ENCODE measurements at regions not wholly inside any gene's neighbourhood (a gene's known extent, or its start where the extent isn't known, plus 50 kb on each side); places are given as distances from the start of the nearest gene placed in this dataset.

DNA sequence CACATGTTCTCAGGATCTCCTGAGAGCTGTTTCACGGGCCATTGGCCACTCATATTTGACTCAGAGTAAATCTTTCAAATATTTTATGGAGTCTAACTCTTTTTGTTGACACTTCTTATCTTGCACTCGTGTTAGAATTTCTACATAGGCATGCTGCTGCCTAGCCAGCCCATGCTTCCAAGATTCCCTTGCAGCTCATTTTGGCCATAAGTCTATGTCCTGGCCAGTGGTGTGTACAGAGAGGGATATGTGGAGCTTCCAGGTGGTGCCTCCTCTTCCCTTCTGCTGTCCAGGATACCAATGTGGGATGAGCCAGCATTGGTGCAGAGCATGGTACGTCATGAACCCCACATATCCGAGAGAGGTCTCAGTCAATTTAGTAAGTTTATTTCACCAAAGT, 522.6 kb downstream of the QKI start:
- FAIRE-seq: no peak

DNA sequence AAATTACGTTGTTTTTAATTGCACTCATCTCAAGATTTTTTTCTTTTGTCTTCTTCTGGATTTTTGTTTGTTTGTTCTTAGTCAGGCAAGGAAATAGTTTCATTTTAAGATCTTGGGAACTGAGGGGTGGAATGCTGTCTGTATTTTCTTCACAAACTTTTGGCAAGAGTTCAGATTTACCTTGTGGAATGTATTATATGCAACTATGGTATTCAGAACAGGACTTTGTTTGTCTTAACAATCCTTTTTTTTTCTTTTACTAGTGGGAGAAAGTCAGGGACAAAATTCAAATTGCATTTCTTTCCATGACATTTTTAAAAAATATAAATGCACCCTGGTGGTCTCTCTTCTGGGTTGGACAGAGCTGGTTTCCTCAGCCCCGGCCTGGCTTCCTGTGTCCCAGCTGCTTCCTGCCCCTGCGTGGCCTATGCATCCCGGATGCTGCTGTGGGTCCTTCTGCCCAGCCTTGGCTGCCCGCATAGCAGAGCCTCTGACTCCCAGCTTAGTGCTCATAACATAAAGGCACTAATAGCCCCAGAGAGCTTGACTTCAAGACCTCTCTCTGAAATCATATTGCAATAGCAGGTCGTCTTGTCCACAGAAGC, 520.7 kb downstream of the QKI start:
- no peak for FAIRE-seq

DNA sequence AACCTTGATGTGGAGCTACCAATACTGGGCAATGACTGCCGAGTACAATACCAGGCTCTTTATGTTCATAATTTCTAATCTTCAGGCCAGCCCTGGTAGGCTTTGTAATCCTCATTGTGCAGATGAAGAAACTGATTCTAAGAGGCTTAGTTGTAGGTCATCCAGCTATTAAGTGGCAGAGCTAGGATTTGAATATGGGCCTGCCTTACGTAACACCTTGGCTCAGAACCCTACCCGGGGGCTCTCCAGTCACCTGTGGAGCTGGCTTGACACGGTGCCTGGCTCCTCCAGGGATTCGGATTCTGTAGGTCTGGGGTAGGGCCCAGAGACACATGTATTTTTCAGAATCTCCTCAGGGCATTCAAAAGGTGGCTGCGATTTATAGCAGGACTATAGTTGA, 515.5 kb downstream of the QKI start:
- FAIRE-seq: no peak

DNA sequence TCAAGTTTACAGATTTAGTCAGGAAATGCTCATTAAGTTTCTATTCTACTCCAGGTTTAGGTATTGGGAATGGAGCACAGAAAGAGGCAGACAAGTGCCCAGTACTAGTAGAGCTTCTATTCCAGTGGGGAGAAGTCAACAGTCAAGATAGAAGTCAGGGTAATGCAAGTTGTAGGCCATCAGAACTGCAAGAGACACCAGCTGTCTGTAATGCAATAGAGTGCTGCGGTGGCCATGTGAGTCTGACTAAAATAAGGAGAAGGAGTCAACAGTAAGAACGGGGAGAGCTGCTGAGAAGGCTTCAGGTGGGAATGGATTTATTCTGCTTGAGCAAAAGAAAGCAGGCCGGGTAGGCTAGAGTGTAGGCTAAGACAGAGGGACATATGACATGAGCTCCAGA, 515.0 kb downstream of the QKI start:
- FAIRE-seq: no peak

DNA sequence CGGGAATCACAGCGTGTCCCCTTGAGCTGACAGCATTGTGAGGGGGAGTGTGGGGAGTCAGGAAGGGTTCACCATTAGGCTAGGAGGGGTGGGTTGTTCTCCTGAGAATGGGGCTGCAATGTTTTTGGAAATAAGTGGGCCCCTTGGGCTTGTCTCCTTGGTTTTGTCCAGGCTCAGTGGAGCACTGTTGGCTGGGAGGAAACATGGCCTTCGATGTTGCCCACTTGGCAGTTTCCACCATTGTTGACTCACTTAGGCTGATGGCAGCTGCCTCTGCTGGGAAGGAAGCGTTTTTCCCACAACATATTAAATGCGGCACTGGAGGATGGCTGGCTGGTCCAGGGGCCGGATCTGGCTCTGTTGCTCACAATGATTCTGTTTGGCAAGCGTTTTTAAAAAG, 512.1 kb downstream of the QKI start:
- FAIRE-seq: no peak

DNA sequence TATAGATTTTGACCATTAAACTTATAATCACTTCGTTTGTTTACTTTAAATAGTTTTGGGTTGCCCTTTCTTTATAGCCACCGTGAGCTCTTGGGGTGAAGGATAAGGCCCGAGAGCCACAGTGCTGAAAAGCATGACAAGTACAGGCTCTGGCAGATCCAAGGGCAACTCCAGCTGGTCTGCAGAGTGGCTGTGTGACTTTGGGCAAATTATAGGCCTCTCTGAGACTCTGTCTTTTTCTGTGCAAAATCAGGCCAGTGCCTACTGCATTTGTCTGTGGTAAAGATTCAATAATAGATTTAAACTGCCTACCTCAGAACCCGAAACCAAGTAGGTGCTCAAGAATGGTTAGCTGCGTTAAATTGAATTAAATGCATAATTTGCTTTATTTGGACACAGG, 511.3 kb downstream of the QKI start:
- no peak for FAIRE-seq

DNA sequence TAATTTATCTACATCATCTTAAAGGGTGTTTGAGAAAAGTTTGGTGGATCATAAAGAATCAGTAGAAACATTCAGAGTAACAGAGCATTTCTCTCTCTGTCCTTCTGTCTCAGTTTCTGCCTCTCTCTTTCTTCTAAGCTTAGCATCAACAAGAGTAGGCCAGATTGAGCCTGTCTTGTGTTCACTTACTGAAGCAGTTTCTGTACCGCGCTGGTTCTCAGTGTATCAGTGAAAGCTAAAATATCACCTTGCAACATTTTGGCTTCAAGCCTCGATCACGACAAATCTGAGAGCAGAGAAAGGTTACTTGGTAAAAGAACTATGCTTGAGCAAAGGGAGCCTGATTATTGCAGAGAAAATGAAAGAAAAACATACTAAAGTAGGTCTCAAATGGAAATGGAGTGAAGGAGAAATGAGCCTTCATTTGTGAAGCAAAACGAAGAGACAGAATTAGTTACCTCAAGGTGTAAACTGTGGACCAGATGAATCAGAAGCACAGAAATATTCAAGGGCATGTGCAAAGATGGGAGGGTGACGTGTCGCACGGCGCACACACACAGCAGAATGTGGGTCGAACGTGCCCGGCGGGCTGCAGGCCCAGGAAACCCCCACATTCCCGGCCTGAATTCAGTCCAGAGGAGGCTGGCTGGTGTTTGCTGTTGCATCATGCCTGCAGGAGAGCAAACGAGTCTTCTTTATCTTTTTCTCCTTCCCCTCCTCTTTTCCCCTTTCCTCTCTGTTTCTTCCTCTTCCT, 509.3 kb downstream of the QKI start:
- no peak for FAIRE-seq

DNA sequence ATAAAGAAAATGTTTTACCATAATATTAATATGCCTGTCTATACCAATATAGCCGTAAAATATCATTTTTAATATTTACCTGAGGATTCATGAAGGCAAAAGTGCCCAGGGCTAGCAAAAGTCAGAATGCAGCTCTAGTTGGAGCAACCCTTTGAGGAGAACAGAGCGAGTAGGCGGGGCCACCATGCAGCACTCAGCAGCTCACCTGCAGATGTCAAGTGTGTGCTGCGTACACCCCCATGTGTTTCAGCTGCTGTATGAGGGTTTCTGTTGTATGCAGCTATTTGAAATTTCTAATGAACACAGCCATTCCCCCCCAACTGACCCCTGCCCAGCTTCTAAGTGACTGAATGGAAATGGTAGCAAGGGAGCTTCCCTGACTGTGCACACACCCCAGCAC, 508.0 kb downstream of the QKI start:
- FAIRE-seq: no peak

DNA sequence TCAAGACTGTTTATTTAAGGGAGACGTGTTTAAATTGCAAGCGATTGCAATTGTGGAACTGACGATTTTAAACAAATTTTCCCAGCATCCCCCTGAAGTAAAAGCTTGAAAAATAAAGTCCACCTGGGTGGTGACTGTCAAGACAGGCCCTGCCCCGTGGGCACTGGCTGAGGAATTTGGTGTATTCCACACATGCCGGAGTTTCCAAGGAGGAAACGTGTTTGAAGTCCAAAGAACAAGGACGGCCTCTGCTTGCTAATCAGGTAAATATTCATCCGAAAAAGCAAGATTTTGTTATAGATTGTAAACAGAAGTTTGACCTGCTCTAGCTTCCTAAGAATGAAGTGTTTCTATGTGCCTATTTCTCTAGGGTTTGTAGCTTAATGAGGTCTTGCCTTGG, 505.1 kb downstream of the QKI start:
- FAIRE-seq: no peak

DNA sequence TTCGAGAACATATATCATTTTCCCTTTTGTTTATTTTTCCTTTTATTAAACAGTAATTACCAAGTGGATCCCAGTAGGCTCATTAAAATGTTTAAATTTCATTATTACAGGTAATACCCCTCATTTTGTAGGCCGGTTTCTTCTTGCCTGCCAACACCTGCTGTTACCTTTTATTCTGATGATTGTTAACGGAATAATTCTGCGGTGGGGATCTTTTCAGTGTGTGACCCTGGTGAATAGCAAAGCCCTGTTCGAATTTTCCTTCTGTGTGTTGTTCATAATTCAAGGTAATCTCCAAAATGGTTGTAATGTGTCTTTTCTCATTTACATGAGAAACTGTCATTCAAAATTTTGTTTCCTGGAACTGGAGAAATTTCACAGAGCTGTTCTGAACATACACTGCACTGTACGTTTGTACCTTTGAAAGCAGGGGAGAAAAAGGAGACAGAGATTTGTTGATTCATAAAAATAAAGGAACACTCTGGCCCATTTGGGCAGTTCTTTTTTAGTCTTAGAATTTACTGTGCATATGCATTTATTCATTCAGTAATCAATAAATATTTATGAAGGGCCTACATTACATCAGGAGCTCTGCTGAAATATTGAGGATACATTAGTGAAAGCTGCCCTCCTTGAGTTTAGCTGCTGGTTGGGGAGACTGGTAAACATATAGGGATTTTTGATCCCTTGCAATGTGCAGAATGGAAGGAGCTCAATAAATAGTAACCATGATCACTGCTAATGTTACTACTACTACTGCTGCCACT, 502.0 kb downstream of the QKI start:
- FAIRE-seq: no peak

DNA sequence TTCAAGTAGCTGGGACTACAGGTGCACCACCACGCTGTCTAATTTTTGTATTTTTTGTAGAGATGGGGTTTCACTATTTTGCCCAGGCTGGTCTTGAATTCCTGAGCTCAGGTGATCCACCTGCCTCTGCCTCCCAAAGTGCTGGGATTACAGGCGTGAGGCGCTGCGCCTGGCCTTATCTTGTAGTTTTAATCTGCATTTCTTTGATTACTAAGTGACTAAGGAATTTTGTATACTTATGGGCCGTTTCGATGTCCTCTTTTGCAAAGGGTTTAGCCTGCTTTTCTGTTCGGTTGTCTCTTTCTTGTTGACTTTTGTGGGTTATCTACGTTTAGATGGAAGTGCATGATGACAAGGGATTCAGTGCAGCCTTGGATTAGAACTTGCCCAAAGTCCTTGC, 500.6 kb downstream of the QKI start:
- FAIRE-seq: no peak

DNA sequence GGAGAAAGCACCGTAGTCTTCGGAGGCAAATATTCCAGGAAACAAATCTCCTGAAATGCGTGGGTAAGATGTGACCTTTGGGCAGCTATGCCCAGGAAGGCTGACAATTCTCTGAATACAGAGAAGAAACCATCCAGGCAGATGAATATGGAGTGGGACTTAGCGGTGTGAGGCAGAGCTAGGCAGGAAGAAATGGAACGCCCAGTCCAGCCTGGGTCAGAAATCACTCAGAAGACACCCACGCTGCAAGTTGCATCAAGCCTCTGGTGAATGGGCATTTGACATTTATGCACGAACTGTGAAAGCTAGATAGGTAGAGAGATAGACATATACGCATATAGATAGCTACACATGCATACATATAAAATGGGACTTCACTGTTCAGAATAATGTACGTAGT, 498.5 kb downstream of the QKI start:
- FAIRE-seq: no peak

DNA sequence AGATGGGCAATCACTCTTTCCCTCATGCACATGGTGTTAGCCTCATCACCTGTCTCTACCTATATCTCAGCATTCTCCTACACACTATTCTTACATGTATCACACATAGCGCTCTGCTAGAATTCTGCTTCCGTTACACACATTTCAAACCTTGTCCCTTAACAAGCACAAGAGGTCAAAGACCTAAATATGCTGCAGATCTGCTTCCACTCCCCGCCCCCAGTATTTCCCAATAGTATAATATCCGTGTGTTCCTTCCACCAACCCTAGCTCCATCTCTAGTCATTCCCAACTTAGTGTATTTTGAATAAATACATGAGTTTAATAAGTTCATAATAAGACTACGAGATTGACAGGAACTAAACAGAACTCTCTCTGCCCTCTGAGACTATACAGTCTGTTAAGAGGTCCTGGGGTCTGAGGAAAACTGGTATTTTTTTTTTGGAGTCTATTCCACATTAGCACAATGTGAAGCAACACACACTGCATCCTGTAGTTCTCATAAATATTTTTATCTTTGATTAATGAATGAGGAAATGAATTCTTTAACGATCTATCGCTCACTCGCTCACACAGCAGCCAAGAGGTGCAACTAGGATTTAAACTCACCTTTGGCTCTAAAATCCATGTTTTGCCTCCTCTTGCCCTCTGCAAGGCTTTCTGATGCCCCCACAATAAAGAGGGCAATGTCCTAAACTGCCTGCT, 491.6 kb downstream of the QKI start:
- FAIRE-seq: no peak

DNA sequence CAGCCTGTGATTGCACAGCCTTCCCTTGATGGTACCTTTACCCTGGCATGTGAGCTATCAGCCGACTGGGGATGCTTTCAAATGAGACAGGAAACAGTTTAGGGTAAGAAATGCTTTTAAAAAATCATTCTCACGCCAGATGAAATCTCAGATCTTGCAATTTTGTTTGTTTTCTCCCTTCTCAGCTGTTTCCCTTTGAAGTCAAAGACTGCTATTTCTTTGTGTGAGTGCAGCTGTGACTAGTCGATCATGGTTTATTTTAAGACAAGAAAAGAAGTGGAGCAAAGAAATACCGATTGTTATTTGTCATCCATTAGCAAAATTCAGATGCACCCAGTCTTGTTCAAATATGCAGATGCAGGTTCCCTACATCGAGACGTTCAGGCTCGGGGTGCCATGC, 489.7 kb downstream of the QKI start:
- no peak for FAIRE-seq

DNA sequence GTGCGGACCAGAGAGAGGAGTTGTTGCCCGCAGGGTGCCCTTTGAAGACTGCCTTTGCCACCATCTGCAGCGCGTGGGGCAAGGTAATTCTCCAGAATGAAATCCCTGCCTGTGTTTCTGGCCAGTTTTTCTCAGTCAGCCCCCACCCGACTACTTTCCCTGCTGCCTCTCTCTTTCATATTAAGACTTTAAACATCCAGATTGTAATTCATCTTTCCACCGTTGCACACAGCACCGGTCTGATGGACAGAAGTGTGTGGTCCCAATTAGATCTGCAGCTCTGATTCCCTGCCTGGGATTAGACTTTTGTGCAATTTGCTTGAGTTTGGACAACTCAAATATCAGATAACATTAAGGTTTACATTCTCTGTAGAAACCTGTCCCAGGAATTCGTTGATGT, 489.0 kb downstream of the QKI start:
- no peak for FAIRE-seq

DNA sequence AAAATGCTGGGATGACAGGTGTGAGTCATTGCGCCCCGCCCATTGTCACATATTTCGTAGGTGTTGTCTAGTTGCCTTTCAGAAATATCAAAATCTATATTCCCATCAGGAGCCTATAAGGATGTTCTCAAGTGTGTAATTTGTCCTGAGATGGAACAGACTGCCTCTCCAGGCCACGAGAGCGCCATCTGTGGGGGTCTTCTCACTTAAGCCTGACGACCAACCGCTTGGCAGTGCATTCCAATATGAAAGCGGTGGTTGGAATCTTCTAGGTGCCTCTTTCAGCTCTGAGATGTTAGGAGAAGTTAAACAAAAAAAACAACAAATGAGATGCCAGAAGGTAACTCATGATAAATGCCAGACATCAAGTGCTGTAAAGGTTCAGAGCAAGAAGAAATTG, 488.5 kb downstream of the QKI start:
- FAIRE-seq: no peak

DNA sequence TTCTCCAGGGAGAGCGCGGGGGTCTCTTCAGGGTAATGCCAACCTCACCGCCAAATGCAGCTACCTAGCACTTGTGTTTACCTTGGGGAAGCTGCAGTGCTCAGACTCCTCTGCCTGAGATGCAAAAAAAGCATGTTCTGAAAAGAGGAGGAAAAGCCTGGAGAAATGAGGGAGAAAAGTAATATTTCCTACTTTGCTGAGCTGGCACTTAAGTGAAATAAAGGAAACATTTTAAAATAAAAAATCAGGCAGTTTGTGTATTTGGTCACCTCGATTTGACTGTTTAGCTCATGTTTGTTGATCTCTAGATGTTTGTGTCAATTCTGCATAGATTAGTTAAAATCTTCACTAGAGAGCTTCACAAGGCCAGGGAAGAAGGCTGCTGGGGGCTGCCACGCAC, 487.2 kb downstream of the QKI start:
- no peak for FAIRE-seq

DNA sequence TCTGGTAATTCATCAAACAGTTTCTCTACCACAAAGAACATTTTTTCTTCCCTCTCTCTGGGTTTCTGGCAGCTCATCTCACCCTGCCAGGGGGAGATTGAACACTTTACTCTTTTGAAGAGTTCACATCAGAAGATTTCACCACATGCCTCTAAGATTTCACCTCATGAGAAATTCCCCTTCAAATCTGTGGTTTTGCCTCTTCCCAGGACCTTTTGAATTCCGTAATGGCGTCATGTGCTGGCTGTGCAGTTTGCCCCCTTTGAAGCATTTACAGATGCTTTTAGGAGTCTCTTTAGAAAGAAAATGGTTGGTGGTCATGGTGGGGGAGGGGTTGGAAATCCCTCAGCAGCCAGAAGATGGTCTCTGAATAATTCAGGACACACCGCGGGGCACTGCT, 486.1 kb downstream of the QKI start:
- no peak for FAIRE-seq

DNA sequence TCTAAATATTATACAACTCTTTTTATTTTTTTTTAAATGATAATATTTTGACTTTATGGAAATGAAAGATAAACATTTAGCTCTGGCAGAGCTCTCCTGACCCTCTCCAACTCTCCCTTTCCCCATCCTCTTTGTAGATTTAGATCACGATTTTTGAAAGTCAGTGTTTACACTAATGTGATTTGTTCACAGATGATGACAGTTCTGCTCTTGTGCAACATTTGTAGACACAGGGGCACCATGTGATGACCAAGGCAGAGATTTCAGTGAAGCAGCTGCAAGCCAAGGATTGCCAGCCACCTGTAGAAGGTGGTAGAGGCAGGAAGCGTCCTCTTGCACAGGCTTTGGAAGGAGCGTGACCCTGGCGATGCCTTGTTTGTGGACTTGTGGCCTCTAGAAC, 483.2 kb downstream of the QKI start:
- FAIRE-seq: no peak

DNA sequence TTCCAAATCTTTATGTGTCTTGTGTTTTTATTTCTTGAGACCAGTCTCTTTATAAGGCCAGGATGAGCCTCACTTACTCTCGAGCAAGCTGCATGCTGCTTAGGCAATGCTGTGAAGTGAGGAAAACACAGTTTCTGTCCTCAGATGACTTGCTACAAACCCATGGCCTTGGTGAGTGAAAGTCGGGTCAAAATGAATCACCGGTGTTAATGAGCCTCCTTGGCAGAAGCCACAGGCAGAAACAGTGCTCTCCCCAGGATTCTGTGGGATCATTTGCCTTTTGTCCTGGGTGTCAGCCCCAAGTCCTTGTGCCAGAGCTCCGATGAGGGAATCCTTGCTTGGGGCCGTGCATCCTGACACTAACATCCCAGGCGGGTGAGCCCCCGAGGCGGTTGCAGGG, 482.5 kb downstream of the QKI start:
- no peak for FAIRE-seq

DNA sequence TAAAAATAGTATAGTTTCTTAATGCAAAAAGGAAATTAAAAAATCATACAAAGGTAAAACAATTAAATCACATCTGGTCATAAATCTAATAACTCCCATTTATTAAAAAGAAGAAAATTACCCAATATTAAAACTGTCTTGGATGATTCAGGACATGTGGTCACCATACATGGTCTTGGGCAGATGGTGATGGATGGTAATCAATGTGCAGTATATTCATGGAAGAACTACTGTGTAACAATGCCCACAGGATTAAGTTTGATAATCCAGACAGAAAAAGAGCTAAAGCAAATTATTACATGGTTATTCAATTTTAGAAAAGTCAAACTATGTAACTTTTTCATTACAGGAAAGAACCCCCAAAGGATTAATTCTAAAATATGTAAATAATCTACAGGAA, 480.6 kb downstream of the QKI start:
- no peak for FAIRE-seq

DNA sequence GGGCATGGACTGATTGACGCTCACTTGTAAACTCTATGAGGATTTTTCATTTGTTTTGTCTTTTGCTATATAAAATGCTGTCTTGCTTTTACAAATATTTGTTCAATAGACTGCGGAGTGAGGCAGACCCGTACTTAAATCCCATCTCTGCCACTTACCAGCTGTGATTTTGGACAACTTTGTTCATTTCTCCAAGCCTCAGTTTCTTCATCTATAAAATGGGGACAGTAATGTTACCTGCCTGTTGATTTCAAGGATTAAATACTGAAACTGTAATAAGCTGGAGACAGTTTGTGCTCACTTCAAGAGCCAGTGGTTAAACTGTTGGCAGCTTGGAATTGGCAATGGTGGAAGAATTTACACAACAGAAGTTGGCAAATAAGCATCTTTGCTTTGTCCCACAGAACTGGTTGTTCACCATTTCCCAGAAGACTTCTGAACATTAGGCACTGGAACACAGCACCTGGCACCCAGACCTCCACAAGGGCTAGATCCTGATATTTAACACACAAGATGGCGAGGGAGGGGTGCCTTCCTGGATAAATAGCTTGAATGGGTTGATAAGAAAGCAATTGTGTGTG, 479.2 kb downstream of the QKI start:
- no peak for FAIRE-seq

DNA sequence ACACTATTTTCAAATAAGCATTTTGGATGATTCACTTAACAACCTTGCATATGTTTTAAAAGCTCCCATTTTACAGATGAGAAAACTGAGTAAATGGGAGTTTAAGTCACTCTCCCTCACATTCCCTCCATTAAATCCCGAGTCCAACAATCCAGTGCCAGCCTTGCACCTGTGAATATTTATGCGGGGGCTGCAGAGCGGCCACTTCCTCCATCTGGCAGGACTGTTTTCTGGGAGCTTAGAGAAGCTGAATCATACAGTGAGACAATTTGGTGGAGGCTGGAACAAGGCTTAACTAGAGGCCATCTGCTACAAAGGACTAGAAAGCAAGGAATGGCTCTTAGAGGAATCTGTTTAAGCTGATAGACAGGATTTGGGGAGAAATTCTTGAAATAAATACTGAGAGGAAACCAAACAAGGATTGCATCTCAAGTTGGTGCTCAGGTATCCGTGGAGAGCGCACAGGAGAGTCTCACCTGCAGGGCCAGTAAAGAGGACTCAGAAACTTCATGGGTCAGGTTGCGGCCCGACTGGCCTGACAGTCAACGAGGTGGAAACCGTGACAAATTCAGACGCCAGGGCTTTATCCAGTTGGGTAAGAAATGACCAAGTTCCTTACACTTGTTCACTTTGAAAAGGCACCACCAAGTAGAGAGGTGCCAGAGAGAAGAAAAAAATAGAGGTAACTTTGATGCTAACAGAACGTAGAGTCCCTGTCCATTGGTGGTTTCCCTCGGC, 478.5 kb downstream of the QKI start:
- no peak for FAIRE-seq

Measured in G401.6 (cell line).